ENCODE measurements at regions not wholly inside any gene's neighbourhood (a gene's known extent, or its start where the extent isn't known, plus 50 kb on each side); places are given as distances from the start of the nearest gene placed in this dataset.
A peak's percentile ranks its signal among the peaks of the same experiment; 100 is the strongest.
"Not testable (repeated sequence)": the region's sequence is repeated elsewhere in the genome, so short reads cannot be mapped to it uniquely, and the experiment has no call there.

GRCh38 chr10:9347933-9348332 is 1293.4 kb downstream of the GATA3 start:
- WGBS (ENCODE audit: insufficient coverage), result 80% methylated on average over 1 of the region's 3 CpGs
- ATAC-seq (replicated peaks in 1 of 4); H3K27me3 ChIP-seq (replicated peaks in 1 of 2; ENCODE audit: control insufficient read depth in 2 of 2, extremely low read depth in 1 of 2, insufficient read depth in 2 of 2, low read length in 1 of 2); H3K4me3 Mint-ChIP-seq; POLR2A ChIA-PET; H3K27me3 Mint-ChIP-seq; H3K9me3 ChIP-seq; H3K27ac ChIP-seq (ENCODE audit: low read length); H3K4me1 Mint-ChIP-seq; H3K4me3 ChIP-seq (ENCODE audit: control insufficient read depth in 1 of 2, extremely low read depth in 1 of 2, low read length in 1 of 2); H3K27ac Mint-ChIP-seq; H3K4me1 ChIP-seq (ENCODE audit: control insufficient read depth in 1 of 2, extremely low read depth in 1 of 2, insufficient read depth in 2 of 2, low read length in 2 of 2); H3K36me3 ChIP-seq (ENCODE audit: control insufficient read depth in 2 of 2, extremely low read depth in 1 of 2, insufficient read depth in 1 of 2, low read length in 1 of 2); DNase-seq; H3K36me3 Mint-ChIP-seq: not testable (repeated sequence)
- CTCF ChIA-PET, result interaction anchor here in 1 of 2 donors (0.6 kb wide), 1 partner anchor 1476 kb away, joined by 6 read pairs; no protein-coding TSS in a partner anchor
- peaks cover 0 to 11% (median 6%) of the 10 kb centered on the region in 3 donors for H3K9me3 Mint-ChIP-seq

GRCh38 chr10:9357471-9357870 is 1303.0 kb downstream of the GATA3 start:
- H3K9me3 ChIP-seq, result peaks cover 2% of the 10 kb centered on the region
- DNase-seq (no peak), ATAC-seq (replicated peaks in 1 of 4) (no peak)
- H3K4me1 ChIP-seq (ENCODE audit: control insufficient read depth in 1 of 2, extremely low read depth in 1 of 2, insufficient read depth in 2 of 2, low read length in 2 of 2), result peaks cover 2 to 3% of the 10 kb centered on the region in 2 experiments
- H3K4me3 Mint-ChIP-seq, result no peak overlapping the region
- H3K4me3 ChIP-seq (ENCODE audit: control insufficient read depth in 1 of 2, extremely low read depth in 1 of 2, low read length in 1 of 2), result no peak overlapping the region
- WGBS (ENCODE audit: insufficient coverage), result 100% methylated on average over 1 of the region's 4 CpGs
- CTCF ChIA-PET, result interaction anchor here in 1 of 2 donors (0.7 kb wide), 1 partner anchor 1612 kb away, joined by 3 read pairs; no protein-coding TSS in a partner anchor
- POLR2A ChIA-PET, result no interaction called here
- H3K27me3 Mint-ChIP-seq, result peaks cover 3 to 7% of the 10 kb centered on the region in 2 donors
- peaks cover 7 to 9% (median 8%) of the 10 kb centered on the region in 3 donors for H3K4me1 Mint-ChIP-seq
- H3K36me3 Mint-ChIP-seq, result peaks cover 2% of the 10 kb centered on the region
- H3K27me3 ChIP-seq (replicated peaks in 1 of 2; ENCODE audit: control insufficient read depth in 2 of 2, extremely low read depth in 1 of 2, insufficient read depth in 2 of 2, low read length in 1 of 2), result no peaks in the 10 kb centered on the region
- H3K27ac Mint-ChIP-seq, result no peak overlapping the region
- H3K9me3 Mint-ChIP-seq, result peaks cover 0 to 4% (median 0%) of the 10 kb centered on the region in 3 donors
- H3K27ac ChIP-seq (ENCODE audit: low read length), result no peak overlapping the region
- no peaks in the 10 kb centered on the region for H3K36me3 ChIP-seq (ENCODE audit: control insufficient read depth in 2 of 2, extremely low read depth in 1 of 2, insufficient read depth in 1 of 2, low read length in 1 of 2)

- peaks cover 23 to 25% (median 23%) of the 10 kb centered on the region in 3 donors for H3K4me1 Mint-ChIP-seq
- H3K36me3 Mint-ChIP-seq, result no peaks in the 10 kb centered on the region
- H3K27ac ChIP-seq (ENCODE audit: low read length), result no peak overlapping the region
- H3K27me3 ChIP-seq (replicated peaks in 1 of 2; ENCODE audit: control insufficient read depth in 2 of 2, extremely low read depth in 1 of 2, insufficient read depth in 2 of 2, low read length in 1 of 2), result no peaks in the 10 kb centered on the region
- DNase-seq (peak in 7 of 35 experiments; percentile 1 to 12 (median 7)), ATAC-seq (replicated peaks in 1 of 4) (peak; percentile 52 to 74 (median 68))
- peak overlapping the region in 1 of 3 donors; percentile 35 for H3K4me3 Mint-ChIP-seq
- H3K9me3 Mint-ChIP-seq, result no peaks in the 10 kb centered on the region
- no peaks in the 10 kb centered on the region for H3K36me3 ChIP-seq (ENCODE audit: control insufficient read depth in 2 of 2, extremely low read depth in 1 of 2, insufficient read depth in 1 of 2, low read length in 1 of 2)
- ChIA-PET POLR2A (no interaction called here), CTCF (no interaction called here)
- H3K4me3 ChIP-seq (ENCODE audit: control insufficient read depth in 1 of 2, extremely low read depth in 1 of 2, low read length in 1 of 2), result no peak overlapping the region
- 71% methylated on average over 1 of the region's 5 CpGs for WGBS (ENCODE audit: insufficient coverage)
- H3K27ac Mint-ChIP-seq, result peak overlapping the region; percentile 66 to 91
- H3K4me1 ChIP-seq (ENCODE audit: control insufficient read depth in 1 of 2, extremely low read depth in 1 of 2, insufficient read depth in 2 of 2, low read length in 2 of 2), result peaks cover 4 to 14% of the 10 kb centered on the region in 2 experiments
- peaks cover 2% of the 10 kb centered on the region for H3K9me3 ChIP-seq
- H3K27me3 Mint-ChIP-seq, result peaks cover 0 to 5% of the 10 kb centered on the region in 2 donors
Observed at GRCh38 chr10:9362721-9363120, 1308.2 kb downstream of the GATA3 start.

GRCh38 chr10:9379183-9379582 is 1324.7 kb downstream of the GATA3 start:
- 92% methylated on average over 15 of the region's 15 CpGs for WGBS (ENCODE audit: insufficient coverage)
- no peak overlapping the region for H3K27ac Mint-ChIP-seq
- CTCF ChIA-PET, result no interaction called here

GRCh38 chr10:9381733-9382532 is 1327.4 kb downstream of the GATA3 start:
- Histone ChIP-seq H3K9me3 (no peaks in the 10 kb centered on the region), H3K4me3 (ENCODE audit: control insufficient read depth in 1 of 2, extremely low read depth in 1 of 2, low read length in 1 of 2) (no peak overlapping the region), H3K36me3 (ENCODE audit: control insufficient read depth in 2 of 2, extremely low read depth in 1 of 2, insufficient read depth in 1 of 2, low read length in 1 of 2) (no peaks in the 10 kb centered on the region), H3K27ac (ENCODE audit: low read length) (no peak overlapping the region), H3K27me3 (replicated peaks in 1 of 2; ENCODE audit: control insufficient read depth in 2 of 2, extremely low read depth in 1 of 2, insufficient read depth in 2 of 2, low read length in 1 of 2) (no peaks in the 10 kb centered on the region), H3K4me1 (ENCODE audit: control insufficient read depth in 1 of 2, extremely low read depth in 1 of 2, insufficient read depth in 2 of 2, low read length in 2 of 2) (no peaks in the 10 kb centered on the region)
- WGBS (ENCODE audit: insufficient coverage), result 91% methylated on average over 3 of the region's 5 CpGs
- Mint-ChIP-seq H3K27me3 (peaks cover 13 to 28% of the 10 kb centered on the region in 2 donors), H3K27ac (no peak overlapping the region), H3K4me1 (no peaks in the 10 kb centered on the region), H3K36me3 (no peaks in the 10 kb centered on the region), H3K9me3 (peaks cover 0 to 3% (median 0%) of the 10 kb centered on the region in 3 donors), H3K4me3 (no peak overlapping the region)
- DNase-seq (no peak), ATAC-seq (replicated peaks in 1 of 4) (no peak)
- CTCF ChIA-PET, result no interaction called here
- POLR2A ChIA-PET, result interaction anchor here in 1 of 2 donors (0.6 kb wide), 1 partner anchor 887 kb away, joined by 6 read pairs; no protein-coding TSS in a partner anchor

More at GRCh38 chr10:9379183-9379582, 1324.7 kb downstream of the GATA3 start:
- H3K27ac ChIP-seq (ENCODE audit: low read length), result no peak overlapping the region
- H3K36me3 Mint-ChIP-seq, result no peaks in the 10 kb centered on the region
- H3K9me3 Mint-ChIP-seq, result peaks cover 0 to 3% (median 0%) of the 10 kb centered on the region in 3 donors
- no peaks in the 10 kb centered on the region for H3K4me1 ChIP-seq (ENCODE audit: control insufficient read depth in 1 of 2, extremely low read depth in 1 of 2, insufficient read depth in 2 of 2, low read length in 2 of 2)
- ATAC-seq (replicated peaks in 1 of 4) (no peak), DNase-seq (no peak)
- no peaks in the 10 kb centered on the region for H3K9me3 ChIP-seq
- no peaks in the 10 kb centered on the region for H3K4me1 Mint-ChIP-seq
- no peaks in the 10 kb centered on the region for H3K36me3 ChIP-seq (ENCODE audit: control insufficient read depth in 2 of 2, extremely low read depth in 1 of 2, insufficient read depth in 1 of 2, low read length in 1 of 2)
- POLR2A ChIA-PET, result no interaction called here
- H3K27me3 Mint-ChIP-seq, result peaks cover 8 to 23% of the 10 kb centered on the region in 2 donors
- H3K27me3 ChIP-seq (replicated peaks in 1 of 2; ENCODE audit: control insufficient read depth in 2 of 2, extremely low read depth in 1 of 2, insufficient read depth in 2 of 2, low read length in 1 of 2), result no peaks in the 10 kb centered on the region
- H3K4me3 Mint-ChIP-seq, result no peak overlapping the region
- no peak overlapping the region for H3K4me3 ChIP-seq (ENCODE audit: control insufficient read depth in 1 of 2, extremely low read depth in 1 of 2, low read length in 1 of 2)

- Mint-ChIP-seq H3K27me3 (peaks cover 13 to 28% of the 10 kb centered on the region in 2 donors), H3K36me3 (no peaks in the 10 kb centered on the region), H3K4me3 (no peak overlapping the region), H3K4me1 (no peaks in the 10 kb centered on the region), H3K27ac (no peak overlapping the region), H3K9me3 (peaks cover 0 to 3% (median 0%) of the 10 kb centered on the region in 3 donors)
- H3K27me3 ChIP-seq (replicated peaks in 1 of 2; ENCODE audit: control insufficient read depth in 2 of 2, extremely low read depth in 1 of 2, insufficient read depth in 2 of 2, low read length in 1 of 2), result no peaks in the 10 kb centered on the region
- POLR2A ChIA-PET, result interaction anchor here in 1 of 2 donors (0.6 kb wide), 1 partner anchor 887 kb away, joined by 6 read pairs; no protein-coding TSS in a partner anchor
- 35% methylated on average over 2 of the region's 3 CpGs for WGBS (ENCODE audit: insufficient coverage)
- CTCF ChIA-PET, result no interaction called here
- no peak overlapping the region for H3K4me3 ChIP-seq (ENCODE audit: control insufficient read depth in 1 of 2, extremely low read depth in 1 of 2, low read length in 1 of 2)
- no peaks in the 10 kb centered on the region for H3K9me3 ChIP-seq
- no peaks in the 10 kb centered on the region for H3K4me1 ChIP-seq (ENCODE audit: control insufficient read depth in 1 of 2, extremely low read depth in 1 of 2, insufficient read depth in 2 of 2, low read length in 2 of 2)
- H3K27ac ChIP-seq (ENCODE audit: low read length), result no peak overlapping the region
- no peaks in the 10 kb centered on the region for H3K36me3 ChIP-seq (ENCODE audit: control insufficient read depth in 2 of 2, extremely low read depth in 1 of 2, insufficient read depth in 1 of 2, low read length in 1 of 2)
- no peak for ATAC-seq (replicated peaks in 1 of 4)
- no peak for DNase-seq
Observed at GRCh38 chr10:9382533-9382866, 1328.0 kb downstream of the GATA3 start.
